ENCODE measurements at regions not wholly inside any gene's neighbourhood (a gene's known extent, or its start where the extent isn't known, plus 50 kb on each side); places are given as distances from the start of the nearest gene placed in this dataset.

DNA sequence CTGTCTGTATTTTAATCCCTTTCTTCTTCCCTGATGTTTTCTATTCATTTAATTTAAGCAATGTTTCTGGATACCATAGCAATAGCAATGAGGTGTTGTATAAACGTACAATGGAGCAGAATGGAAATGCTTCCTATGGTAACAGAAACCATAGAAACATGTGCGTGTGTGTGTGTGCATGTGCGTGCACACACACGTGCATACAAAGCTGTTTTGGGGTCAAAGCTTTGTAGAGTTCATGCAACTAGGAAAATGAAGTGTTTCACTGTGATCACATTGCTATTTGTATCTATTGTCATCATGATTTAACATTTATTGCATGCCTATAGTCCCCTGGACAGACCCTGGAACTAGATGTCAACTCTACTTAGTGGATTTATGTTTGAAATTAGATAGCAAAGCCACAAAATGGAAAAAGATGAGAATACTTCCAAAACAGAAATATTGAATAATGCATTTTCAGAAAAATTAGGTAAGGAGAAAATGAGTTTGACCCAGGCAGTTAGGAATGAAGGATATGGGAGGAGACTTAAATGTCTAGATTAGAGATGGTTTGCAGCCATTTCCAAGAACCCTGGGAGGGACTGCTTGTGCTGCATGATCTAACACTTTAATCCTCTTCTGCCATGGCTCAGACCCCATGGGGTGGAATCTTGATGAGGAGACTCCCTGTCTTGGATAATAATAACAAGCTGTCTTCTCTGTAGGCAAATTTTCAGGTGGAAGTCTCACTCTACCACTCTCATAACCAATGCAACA lies 124.4 kb downstream of the TRMT11 start:
- Histone ChIP-seq H3K4me3 (ENCODE audit: low read length) (no peak overlapping the region), H3K27me3 (ENCODE audit: control insufficient read depth in 2 of 2, insufficient read depth in 2 of 2, low read length in 2 of 2) (no peaks in the 10 kb centered on the region), H3K4me1 (ENCODE audit: control insufficient read depth in 2 of 2, insufficient read depth in 2 of 2, low read length in 2 of 2) (no peaks in the 10 kb centered on the region), H3K27ac (ENCODE audit: low read depth, low read length) (no peak overlapping the region), H3K36me3 (ENCODE audit: control insufficient read depth in 2 of 3, insufficient read depth in 3 of 3, low read length in 3 of 3) (no peaks in the 10 kb centered on the region), H3K9me3 (ENCODE audit: control insufficient read depth in 2 of 3, low read length in 3 of 3) (no peaks in the 10 kb centered on the region)
- ATAC-seq (no peak), DNase-seq (no peak)
- Mint-ChIP-seq H3K27me3 (no peaks in the 10 kb centered on the region), H3K4me1 (no peaks in the 10 kb centered on the region), H3K4me3 (no peak overlapping the region), H3K9me3 (no peaks in the 10 kb centered on the region), H3K36me3 (peaks cover 0 to 34% (median 0%) of the 10 kb centered on the region in 5 donors), H3K27ac (no peak overlapping the region)
- ChIA-PET CTCF (no interaction called here), POLR2A (no interaction called here)
- intact Hi-C loops (cut with micrococcal nuclease): no loop called here

DNA sequence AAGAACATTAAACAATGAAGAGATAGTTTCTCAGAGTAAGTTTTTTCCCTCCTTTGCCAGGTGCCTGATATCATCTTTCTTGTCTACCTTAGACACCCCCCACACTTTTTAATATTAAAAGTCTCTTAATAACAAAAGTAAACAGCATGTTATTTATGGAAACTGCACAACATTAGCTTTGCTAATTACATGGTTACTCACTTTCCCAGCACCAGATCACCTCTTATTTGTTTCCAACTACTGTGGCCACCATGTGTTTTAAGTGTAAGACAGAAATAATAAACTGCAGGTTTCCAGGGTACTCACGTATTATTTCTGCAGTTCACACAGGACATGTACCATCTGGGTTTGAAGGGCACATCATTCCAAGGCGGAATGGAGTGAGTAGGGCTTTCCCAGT lies 125.0 kb downstream of the TRMT11 start:
- intact Hi-C loops (cut with micrococcal nuclease): no loop called here
- CTCF ChIA-PET: no interaction called here

DNA sequence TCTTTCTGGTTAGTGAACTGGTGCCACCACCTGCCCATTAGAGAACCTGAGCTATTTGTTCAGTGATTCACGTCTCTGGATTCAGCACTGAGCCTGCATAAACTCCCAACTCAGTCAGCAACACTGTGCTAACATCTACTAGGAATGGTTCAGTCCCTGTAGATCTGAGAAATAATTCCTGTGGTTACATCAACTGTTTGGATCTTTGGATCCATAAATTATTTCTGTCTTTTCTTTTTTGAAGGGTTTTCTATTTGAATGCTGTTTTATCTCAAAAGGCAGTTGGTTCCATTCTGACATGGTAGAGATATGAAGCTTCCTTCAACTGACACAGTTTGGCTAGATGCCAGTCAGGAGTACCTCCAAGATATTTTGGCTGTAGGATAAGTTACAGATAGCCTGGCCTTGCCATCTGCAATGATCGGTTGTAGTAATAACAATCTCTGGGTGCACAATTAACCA lies 125.9 kb downstream of the TRMT11 start:
- H3K27ac Mint-ChIP-seq: no peak overlapping the region
- CTCF ChIA-PET: no interaction called here
- H3K4me1 Mint-ChIP-seq: no peaks in the 10 kb centered on the region
- intact Hi-C loops (cut with micrococcal nuclease): no loop called here
- POLR2A ChIA-PET: no interaction called here
- ATAC-seq (no peak), DNase-seq (no peak)
- Histone ChIP-seq H3K4me3 (ENCODE audit: low read length) (no peak overlapping the region), H3K27me3 (ENCODE audit: control insufficient read depth in 2 of 2, insufficient read depth in 2 of 2, low read length in 2 of 2) (no peaks in the 10 kb centered on the region), H3K9me3 (ENCODE audit: control insufficient read depth in 2 of 3, low read length in 3 of 3) (no peaks in the 10 kb centered on the region), H3K4me1 (ENCODE audit: control insufficient read depth in 2 of 2, insufficient read depth in 2 of 2, low read length in 2 of 2) (no peaks in the 10 kb centered on the region), H3K36me3 (ENCODE audit: control insufficient read depth in 2 of 3, insufficient read depth in 3 of 3, low read length in 3 of 3) (no peaks in the 10 kb centered on the region), H3K27ac (ENCODE audit: low read depth, low read length) (no peak overlapping the region)
- no peaks in the 10 kb centered on the region for H3K9me3 Mint-ChIP-seq
- peaks cover 0 to 32% (median 0%) of the 10 kb centered on the region in 5 donors for H3K36me3 Mint-ChIP-seq
- H3K4me3 Mint-ChIP-seq: no peak overlapping the region
- no peaks in the 10 kb centered on the region for H3K27me3 Mint-ChIP-seq

More for the DNA sequence above, 125.0 kb downstream of the TRMT11 start:
- H3K27ac ChIP-seq (ENCODE audit: low read depth, low read length): no peak overlapping the region
- no peaks in the 10 kb centered on the region for H3K4me1 ChIP-seq (ENCODE audit: control insufficient read depth in 2 of 2, insufficient read depth in 2 of 2, low read length in 2 of 2)
- Mint-ChIP-seq H3K4me3 (no peak overlapping the region), H3K4me1 (no peaks in the 10 kb centered on the region), H3K36me3 (peaks cover 0 to 33% (median 0%) of the 10 kb centered on the region in 5 donors), H3K27me3 (no peaks in the 10 kb centered on the region), H3K27ac (no peak overlapping the region), H3K9me3 (no peaks in the 10 kb centered on the region)
- POLR2A ChIA-PET: no interaction called here
- no peaks in the 10 kb centered on the region for H3K9me3 ChIP-seq (ENCODE audit: control insufficient read depth in 2 of 3, low read length in 3 of 3)
- ATAC-seq (no peak), DNase-seq (no peak)
- no peaks in the 10 kb centered on the region for H3K27me3 ChIP-seq (ENCODE audit: control insufficient read depth in 2 of 2, insufficient read depth in 2 of 2, low read length in 2 of 2)
- H3K36me3 ChIP-seq (ENCODE audit: control insufficient read depth in 2 of 3, insufficient read depth in 3 of 3, low read length in 3 of 3): no peaks in the 10 kb centered on the region
- H3K4me3 ChIP-seq (ENCODE audit: low read length): no peak overlapping the region

DNA sequence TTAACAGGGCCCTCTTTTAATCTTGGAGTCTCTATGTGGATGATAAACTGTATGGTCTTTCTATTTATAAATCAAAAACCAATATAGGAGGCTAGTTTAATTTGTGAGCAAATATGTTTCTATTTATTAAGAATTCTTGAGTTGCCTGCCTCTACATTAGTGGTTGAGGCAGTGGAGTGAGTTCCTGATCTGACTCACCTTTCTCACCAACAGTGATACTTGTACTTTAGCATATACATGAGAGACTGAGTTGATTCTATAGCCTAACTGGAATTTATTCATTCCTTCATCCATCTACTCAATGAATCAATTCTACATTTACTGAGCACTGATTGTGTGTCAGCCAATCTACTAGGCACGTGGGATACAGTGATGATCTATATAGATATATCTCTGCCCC lies 126.9 kb downstream of the TRMT11 start:
- Mint-ChIP-seq H3K27me3 (no peaks in the 10 kb centered on the region), H3K27ac (no peak overlapping the region), H3K4me3 (no peak overlapping the region), H3K9me3 (no peaks in the 10 kb centered on the region), H3K36me3 (peaks cover 0 to 32% (median 0%) of the 10 kb centered on the region in 5 donors), H3K4me1 (no peaks in the 10 kb centered on the region)
- intact Hi-C loops (cut with micrococcal nuclease): no loop called here
- ChIA-PET POLR2A (no interaction called here), CTCF (no interaction called here)
- Histone ChIP-seq H3K27me3 (ENCODE audit: control insufficient read depth in 2 of 2, insufficient read depth in 2 of 2, low read length in 2 of 2) (no peaks in the 10 kb centered on the region), H3K36me3 (ENCODE audit: control insufficient read depth in 2 of 3, insufficient read depth in 3 of 3, low read length in 3 of 3) (no peaks in the 10 kb centered on the region), H3K4me1 (ENCODE audit: control insufficient read depth in 2 of 2, insufficient read depth in 2 of 2, low read length in 2 of 2) (no peaks in the 10 kb centered on the region), H3K4me3 (ENCODE audit: low read length) (no peak overlapping the region), H3K27ac (ENCODE audit: low read depth, low read length) (no peak overlapping the region), H3K9me3 (ENCODE audit: control insufficient read depth in 2 of 3, low read length in 3 of 3) (no peaks in the 10 kb centered on the region)
- DNase-seq (no peak), ATAC-seq (no peak)

DNA sequence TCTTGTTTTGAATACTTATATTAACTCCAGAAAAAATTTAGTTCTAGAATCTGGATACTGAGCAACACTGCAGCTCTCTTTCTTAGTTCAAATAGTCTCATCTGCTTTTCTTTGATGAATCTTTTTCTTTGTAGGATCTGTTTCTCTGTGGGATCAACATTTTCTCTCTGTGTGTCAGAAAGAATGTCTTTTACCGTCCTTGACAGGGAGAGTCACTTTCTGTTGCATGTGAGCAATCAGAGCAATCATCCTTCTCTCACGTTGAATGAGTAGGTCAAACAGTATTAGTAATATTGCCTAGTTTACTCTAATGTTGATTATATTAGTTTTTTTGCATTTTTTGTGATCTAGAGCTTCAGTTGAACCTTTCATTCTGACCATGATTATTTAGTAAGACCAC lies 130.9 kb downstream of the TRMT11 start:
- Histone ChIP-seq H3K4me1 (ENCODE audit: control insufficient read depth in 2 of 2, insufficient read depth in 2 of 2, low read length in 2 of 2) (no peaks in the 10 kb centered on the region), H3K9me3 (ENCODE audit: control insufficient read depth in 2 of 3, low read length in 3 of 3) (no peaks in the 10 kb centered on the region), H3K27ac (ENCODE audit: low read depth, low read length) (no peak overlapping the region), H3K4me3 (ENCODE audit: low read length) (no peak overlapping the region), H3K36me3 (ENCODE audit: control insufficient read depth in 2 of 3, insufficient read depth in 3 of 3, low read length in 3 of 3) (no peaks in the 10 kb centered on the region), H3K27me3 (ENCODE audit: control insufficient read depth in 2 of 2, insufficient read depth in 2 of 2, low read length in 2 of 2) (no peaks in the 10 kb centered on the region)
- Mint-ChIP-seq H3K27ac (no peak overlapping the region), H3K9me3 (no peaks in the 10 kb centered on the region), H3K4me1 (no peaks in the 10 kb centered on the region), H3K36me3 (peaks cover 0 to 23% (median 0%) of the 10 kb centered on the region in 5 donors), H3K4me3 (no peak overlapping the region), H3K27me3 (no peaks in the 10 kb centered on the region)
- DNase-seq (no peak), ATAC-seq (no peak)
- ChIA-PET CTCF (no interaction called here), POLR2A (no interaction called here)
- intact Hi-C loops (cut with micrococcal nuclease): no loop called here

DNA sequence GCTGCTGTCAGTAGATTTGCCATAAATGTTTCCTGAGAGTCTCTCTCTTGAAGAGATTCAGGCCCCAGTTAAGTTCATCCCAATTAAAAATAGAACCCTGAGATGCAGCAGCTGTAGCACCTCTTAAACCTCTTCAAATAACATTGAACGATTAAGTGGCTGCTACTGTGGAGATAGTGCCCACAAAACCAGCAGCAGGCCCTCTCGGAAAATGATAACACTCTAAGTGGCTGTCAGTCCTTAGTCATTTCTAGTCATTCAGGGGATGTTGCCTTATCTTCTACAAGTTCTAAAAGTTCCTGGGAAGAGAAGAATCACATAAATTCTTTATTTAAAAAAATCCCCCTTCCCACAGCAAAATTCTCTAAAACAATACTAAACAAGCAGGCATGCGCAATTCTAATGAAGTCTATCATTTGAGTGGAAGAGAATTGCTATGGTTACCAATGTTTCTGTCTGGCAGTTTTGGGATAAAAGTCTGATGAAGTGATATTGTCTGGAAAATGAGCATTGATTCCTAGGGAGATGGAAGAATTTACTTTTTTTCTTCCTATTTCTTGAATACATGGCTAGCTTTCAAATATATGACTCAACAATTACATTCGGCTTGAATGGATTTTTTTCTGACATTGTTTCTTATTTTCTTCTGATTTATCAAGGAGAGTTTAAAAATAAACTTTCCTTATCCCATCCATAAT lies 131.9 kb downstream of the TRMT11 start:
- no peak overlapping the region for H3K27ac Mint-ChIP-seq
- H3K27me3 ChIP-seq (ENCODE audit: control insufficient read depth in 2 of 2, insufficient read depth in 2 of 2, low read length in 2 of 2): no peaks in the 10 kb centered on the region

DNA sequence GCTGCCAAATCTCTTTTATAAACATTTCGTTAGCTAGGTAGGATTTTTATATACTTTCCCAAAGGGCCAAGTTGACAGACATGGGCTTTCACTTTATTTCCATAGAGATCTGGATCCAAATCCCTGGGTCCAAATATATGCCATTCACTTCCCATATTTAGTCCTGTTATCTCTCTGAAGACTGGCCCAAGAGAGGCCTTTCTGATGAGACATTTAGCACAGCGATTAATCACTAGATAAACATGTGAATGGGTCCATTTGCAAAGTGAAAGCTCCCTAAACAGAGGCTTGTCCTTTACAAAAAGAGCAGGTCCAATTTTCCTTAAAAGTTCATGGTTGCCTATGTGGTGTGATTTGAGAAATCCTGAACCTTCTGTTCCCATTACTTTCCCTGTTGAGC lies 132.6 kb downstream of the TRMT11 start:
- H3K27me3 Mint-ChIP-seq: no peaks in the 10 kb centered on the region
- Histone ChIP-seq H3K9me3 (ENCODE audit: control insufficient read depth in 2 of 3, low read length in 3 of 3) (no peaks in the 10 kb centered on the region), H3K27me3 (ENCODE audit: control insufficient read depth in 2 of 2, insufficient read depth in 2 of 2, low read length in 2 of 2) (no peaks in the 10 kb centered on the region), H3K36me3 (ENCODE audit: control insufficient read depth in 2 of 3, insufficient read depth in 3 of 3, low read length in 3 of 3) (no peaks in the 10 kb centered on the region), H3K4me1 (ENCODE audit: control insufficient read depth in 2 of 2, insufficient read depth in 2 of 2, low read length in 2 of 2) (no peaks in the 10 kb centered on the region), H3K4me3 (ENCODE audit: low read length) (no peak overlapping the region), H3K27ac (ENCODE audit: low read depth, low read length) (no peak overlapping the region)
- peaks cover 0 to 16% (median 0%) of the 10 kb centered on the region in 5 donors for H3K36me3 Mint-ChIP-seq
- no peaks in the 10 kb centered on the region for H3K9me3 Mint-ChIP-seq
- no peak overlapping the region for H3K27ac Mint-ChIP-seq
- ATAC-seq (no peak), DNase-seq (no peak)
- CTCF ChIA-PET: no interaction called here
- POLR2A ChIA-PET: interaction anchor here (0.7 kb wide), 1 partner anchor 293 kb away, joined by 3 read pairs; no protein-coding TSS in a partner anchor
- no peaks in the 10 kb centered on the region for H3K4me1 Mint-ChIP-seq
- H3K4me3 Mint-ChIP-seq: no peak overlapping the region
- intact Hi-C loops (cut with micrococcal nuclease): no loop called here

More for the DNA sequence above, 131.9 kb downstream of the TRMT11 start:
- peaks cover 0 to 19% (median 0%) of the 10 kb centered on the region in 5 donors for H3K36me3 Mint-ChIP-seq
- intact Hi-C loops (cut with micrococcal nuclease): no loop called here
- no peaks in the 10 kb centered on the region for H3K27me3 Mint-ChIP-seq
- ChIA-PET CTCF (no interaction called here), POLR2A (interaction anchor here (0.6 to 0.7 kb wide), 2 partner anchors 293 to 1059 kb away, joined by 3 to 6 read pairs; no protein-coding TSS in a partner anchor)
- H3K4me3 ChIP-seq (ENCODE audit: low read length): no peak overlapping the region
- H3K9me3 ChIP-seq (ENCODE audit: control insufficient read depth in 2 of 3, low read length in 3 of 3): no peaks in the 10 kb centered on the region
- no peaks in the 10 kb centered on the region for H3K4me1 ChIP-seq (ENCODE audit: control insufficient read depth in 2 of 2, insufficient read depth in 2 of 2, low read length in 2 of 2)
- no peak overlapping the region for H3K4me3 Mint-ChIP-seq
- ATAC-seq (no peak), DNase-seq (no peak)
- no peaks in the 10 kb centered on the region for H3K9me3 Mint-ChIP-seq
- H3K36me3 ChIP-seq (ENCODE audit: control insufficient read depth in 2 of 3, insufficient read depth in 3 of 3, low read length in 3 of 3): no peaks in the 10 kb centered on the region
- H3K4me1 Mint-ChIP-seq: no peaks in the 10 kb centered on the region
- no peak overlapping the region for H3K27ac ChIP-seq (ENCODE audit: low read depth, low read length)
